Cardiac fibroblast (primary cell): ENCODE measurements at regions not wholly inside any gene's neighbourhood (a gene's known extent, or its start where the extent isn't known, plus 50 kb on each side); places are given as distances from the start of the nearest gene placed in this dataset.

Experiments
- DNase-seq, 2 donors: peaks; one replicate each; pipeline versions ENCODE4 v3.0.0 to v3.0.0-alpha.2; 2010; ENCODE audit warnings: low read depth in 2 of 2
- H3K4me3 ChIP-seq, 2 donors: replicated peaks in 1 of 2; 1 replicate in 1 of 2; 2 replicates in 1 of 2; pipeline ENCODE4 v1.5.1; 2011; ENCODE audit warnings: low read depth in 2 of 2, low read length in 2 of 2, mild to moderate bottlenecking in 2 of 2, moderate library complexity in 1 of 2
- CTCF ChIP-seq: IDR thresholded peaks from one replicate; pipeline ENCODE4 v1.5.1; 2011; ENCODE audit warnings: low read depth, mild to moderate bottlenecking, low read length, inconsistent platforms

DNA sequence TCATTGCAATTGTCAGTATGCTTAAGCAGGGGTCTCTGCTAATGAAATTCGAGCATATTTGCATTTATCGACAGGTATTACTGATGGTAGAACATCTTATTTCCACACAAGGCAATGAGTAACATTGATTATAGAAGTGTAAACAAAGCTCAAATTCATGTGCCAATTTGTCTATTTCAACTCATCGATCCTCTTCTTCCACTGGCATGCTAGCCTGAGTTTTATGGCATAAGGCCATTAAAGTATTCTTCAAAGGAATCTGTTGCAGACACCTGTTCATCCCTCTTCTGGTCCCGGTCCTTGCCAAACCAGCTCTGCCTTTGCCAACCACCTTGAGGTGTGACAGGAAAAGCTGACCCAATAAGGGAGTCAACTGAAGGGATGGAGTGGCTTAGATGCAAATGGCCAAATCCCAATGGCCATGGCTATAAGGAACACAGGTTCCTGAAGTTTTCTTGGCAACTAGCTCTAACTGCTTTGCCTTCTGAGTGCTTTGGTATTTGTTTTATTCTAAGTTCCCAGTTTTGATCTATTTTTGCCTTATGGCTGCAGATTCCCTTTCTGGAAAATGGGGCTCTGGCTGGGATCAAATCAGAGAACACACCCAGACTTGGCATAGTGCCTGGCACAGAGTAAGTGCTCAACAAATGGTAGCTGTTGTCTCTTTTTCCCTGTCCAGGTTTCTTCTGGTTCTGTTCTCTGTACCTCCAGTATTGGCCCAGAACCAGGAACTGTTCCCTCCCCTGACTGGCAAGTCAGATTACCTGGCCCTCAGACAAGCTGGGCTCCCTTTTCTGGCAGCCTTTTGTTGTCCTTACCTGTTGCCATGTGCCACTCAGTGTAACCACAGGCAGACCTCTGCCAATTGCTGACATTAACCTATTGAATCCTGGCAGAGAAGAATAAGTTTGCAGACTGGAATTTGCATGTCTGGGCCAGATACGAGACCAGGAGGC lies 63.1 kb downstream of the RTL9 start:
- DNase-seq: no peak
- no peak for TF ChIP-seq CTCF

DNA sequence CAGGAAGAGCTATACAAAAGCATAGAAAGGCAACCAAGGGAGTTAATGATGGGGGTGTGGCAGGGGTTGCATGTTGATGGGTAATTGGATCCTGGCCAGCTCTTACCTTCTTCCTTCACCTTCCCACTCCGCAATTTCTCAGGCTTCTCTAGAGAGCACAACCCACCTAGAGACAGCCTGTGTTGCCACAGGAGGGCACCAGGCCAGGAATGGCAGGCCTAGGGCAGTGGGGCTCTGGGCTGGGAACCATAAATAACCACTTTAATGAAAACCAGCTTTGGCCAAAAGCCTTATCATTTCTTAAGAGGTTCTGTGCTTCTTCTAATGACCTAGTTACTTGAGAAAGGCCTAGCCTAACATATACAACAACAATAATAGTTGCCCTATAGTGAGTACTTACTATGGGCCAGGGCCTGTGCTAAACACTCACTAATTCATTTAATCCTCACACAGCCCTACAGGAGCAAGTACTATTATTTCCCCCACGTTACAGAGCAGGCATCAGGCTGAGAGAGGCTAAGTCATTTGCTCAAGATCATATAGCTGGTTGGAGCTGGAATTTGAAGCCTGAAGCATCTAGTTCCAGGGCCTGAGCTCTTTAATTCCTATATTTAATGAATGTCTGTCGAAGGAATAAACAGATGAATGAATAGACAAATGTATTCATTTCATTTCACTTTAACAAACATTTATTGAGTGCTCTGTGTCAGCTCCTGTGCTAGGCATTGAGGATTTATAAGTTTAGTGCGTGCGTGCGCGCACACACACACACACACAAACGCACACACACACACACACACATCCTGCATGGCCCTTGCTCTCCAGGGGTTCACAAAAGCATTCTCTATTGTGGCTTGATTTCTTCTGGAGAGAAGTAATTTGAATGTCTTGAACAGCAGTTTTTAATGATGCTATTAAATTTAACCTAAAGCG lies 66.8 kb downstream of the RTL9 start:
- no peak for TF ChIP-seq CTCF
- no peak for DNase-seq
- H3K4me3 ChIP-seq: no peak overlapping the region

More for the DNA sequence above, 63.1 kb downstream of the RTL9 start:
- no peak overlapping the region for H3K4me3 ChIP-seq

DNA sequence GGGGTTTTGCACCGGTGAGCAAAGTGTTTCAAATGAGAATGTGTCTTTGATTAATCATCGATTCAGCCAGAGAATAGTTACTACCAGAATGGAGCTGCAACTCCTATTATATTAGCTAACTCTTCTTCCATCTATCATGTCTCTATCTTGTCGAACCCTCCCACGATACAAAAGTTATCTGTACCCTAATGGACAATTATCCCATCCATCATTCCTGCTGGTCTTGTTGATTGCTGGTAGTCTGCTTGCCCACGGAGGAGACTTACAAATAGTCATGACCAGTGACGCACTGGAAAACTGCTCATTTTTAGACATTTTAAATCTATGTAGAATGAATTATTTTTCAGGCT lies 67.5 kb downstream of the RTL9 start:
- no peak for DNase-seq
- no peak for TF ChIP-seq CTCF

DNA sequence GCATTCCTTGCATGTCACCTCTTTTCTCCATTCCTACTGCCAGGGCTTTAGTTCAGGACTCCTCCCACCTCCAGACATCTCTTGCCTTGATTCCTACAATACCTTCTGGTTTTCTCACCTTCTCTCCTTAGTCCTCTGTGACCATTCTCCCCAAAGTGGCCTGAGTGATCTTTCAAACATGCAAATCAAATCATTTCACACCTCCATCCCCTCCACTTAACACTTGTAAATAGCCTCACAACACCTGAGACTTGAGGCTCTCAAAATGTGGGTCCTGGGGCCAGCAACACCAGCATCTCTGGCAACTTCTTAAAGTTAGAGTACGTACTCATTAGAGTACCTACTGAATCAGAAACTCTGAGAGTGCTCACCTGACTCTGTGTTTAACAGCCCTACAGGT lies 68.4 kb downstream of the RTL9 start:
- no peak for DNase-seq
- TF ChIP-seq CTCF: no peak
- H3K4me3 ChIP-seq: no peak overlapping the region

More for the DNA sequence above, 67.5 kb downstream of the RTL9 start:
- H3K4me3 ChIP-seq: no peak overlapping the region

GRCh38 chrX:110428144-110428543 lies 69.5 kb downstream of the RTL9 start:
- no peak for TF ChIP-seq CTCF
- no peak overlapping the region for H3K4me3 ChIP-seq
- no peak for DNase-seq

DNA sequence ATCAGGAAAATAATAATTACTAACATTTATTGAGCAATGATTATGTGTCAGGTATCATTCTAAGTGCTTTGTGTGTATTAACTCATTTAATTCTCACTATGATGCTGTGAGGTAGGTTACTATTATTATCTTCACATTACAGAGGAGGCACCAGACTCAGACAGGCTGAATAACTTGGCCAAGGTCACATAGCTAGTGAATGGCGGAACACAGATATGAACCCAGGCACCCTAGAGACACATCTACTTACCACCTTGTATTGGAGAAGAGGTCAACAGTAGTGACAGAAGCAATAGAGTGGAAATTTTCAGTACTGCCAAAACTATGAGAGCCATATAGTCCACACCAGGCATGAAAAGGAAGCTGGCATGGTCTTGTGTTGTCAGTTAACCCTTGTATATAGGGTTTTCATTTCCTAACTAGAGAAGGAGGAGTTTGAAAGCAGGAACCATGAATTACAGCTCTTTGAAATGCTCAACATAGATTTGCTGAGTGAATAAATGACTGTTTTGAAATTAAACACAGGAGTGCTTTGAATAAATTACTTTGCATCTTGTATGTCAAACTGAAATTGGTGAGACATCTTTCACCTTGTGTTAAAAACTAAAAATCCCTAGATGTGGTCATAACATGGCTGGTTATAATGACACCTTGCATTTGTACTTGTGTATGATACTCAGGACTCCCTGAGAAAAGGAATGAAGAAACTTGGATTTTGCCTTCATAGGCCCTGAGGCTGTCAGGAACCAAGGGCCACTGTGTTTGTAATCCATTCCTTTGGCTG lies 71.8 kb downstream of the RTL9 start:
- no peak overlapping the region for H3K4me3 ChIP-seq
- no peak for DNase-seq
- no peak for TF ChIP-seq CTCF
